ENCODE measurements at regions not wholly inside any gene's neighbourhood (a gene's known extent, or its start where the extent isn't known, plus 50 kb on each side); places are given as distances from the start of the nearest gene placed in this dataset.

DNA sequence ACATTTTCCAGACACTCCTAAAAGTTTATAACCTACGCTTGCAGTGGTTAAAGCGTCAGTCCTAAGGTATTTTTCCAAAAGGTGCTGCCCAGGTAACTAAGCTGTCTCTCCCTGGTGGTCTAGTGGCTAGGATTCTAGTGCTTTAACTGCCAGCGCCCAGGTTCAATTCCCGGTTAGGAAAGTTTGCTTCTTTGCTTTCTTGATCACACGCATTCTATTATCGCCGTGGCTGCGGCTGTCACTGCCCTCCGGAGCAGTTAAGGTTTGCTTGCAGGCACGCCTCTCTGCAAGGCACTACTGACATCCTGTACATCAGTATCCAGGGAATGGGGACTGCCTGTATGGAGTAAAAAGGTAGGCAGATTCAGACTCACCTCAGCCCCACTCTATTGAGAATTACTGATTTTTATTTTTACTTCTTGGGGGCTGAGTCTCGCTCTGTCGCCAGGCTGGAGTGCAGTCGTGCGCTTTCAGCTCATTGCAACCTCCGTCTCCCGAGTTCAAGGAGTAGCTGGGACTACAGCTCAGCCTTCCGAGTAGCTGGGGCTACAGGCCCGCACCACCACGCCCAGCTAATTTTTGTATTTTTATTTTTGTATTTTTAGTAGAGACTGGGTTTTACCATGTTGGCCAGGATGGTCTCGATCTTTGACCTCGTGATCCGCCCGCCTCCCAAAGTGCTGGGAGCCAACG, 53.2 kb upstream of the CFAP126 start:
- TF ChIP-seq, protein P1, sequence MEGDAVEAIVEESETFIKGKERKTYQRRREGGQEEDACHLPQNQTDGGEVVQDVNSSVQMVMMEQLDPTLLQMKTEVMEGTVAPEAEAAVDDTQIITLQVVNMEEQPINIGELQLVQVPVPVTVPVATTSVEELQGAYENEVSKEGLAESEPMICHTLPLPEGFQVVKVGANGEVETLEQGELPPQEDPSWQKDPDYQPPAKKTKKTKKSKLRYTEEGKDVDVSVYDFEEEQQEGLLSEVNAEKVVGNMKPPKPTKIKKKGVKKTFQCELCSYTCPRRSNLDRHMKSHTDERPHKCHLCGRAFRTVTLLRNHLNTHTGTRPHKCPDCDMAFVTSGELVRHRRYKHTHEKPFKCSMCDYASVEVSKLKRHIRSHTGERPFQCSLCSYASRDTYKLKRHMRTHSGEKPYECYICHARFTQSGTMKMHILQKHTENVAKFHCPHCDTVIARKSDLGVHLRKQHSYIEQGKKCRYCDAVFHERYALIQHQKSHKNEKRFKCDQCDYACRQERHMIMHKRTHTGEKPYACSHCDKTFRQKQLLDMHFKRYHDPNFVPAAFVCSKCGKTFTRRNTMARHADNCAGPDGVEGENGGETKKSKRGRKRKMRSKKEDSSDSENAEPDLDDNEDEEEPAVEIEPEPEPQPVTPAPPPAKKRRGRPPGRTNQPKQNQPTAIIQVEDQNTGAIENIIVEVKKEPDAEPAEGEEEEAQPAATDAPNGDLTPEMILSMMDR (IDR thresholded peaks at IDR 0.05), result no peak
- no peak for TF ChIP-seq POLR2A (IDR thresholded peaks at IDR 0.05)
